Astrocyte of the cerebellum (primary cell): ENCODE measurements at regions not wholly inside any gene's neighbourhood (a gene's known extent, or its start where the extent isn't known, plus 50 kb on each side); places are given as distances from the start of the nearest gene placed in this dataset.

ENCODE experiments used
- DNase-seq: peaks from one replicate; pipeline ENCODE4 v3.0.0-alpha.2; 2011; ENCODE audit warnings: low read depth
- H3K4me3 ChIP-seq: 2 replicates; pipeline ENCODE4 v1.5.1; 2011; ENCODE audit warnings: mild to moderate bottlenecking, low read depth, low read length, moderate library complexity
- in situ Hi-C: cut with HindIII; loops from 2 replicates; pipeline ENCODE4 v1.10.0; 2017; ENCODE audit warnings: low sequenced_read_pairs
- TF ChIP-seq, protein P1 (sequence below): IDR thresholded peaks from 2 replicates; pipeline ENCODE4 v1.5.1; 2012; ENCODE audit warnings: low read length, low read depth, moderate library complexity, mild to moderate bottlenecking; ENCODE audit errors: missing control alignments

DNA sequence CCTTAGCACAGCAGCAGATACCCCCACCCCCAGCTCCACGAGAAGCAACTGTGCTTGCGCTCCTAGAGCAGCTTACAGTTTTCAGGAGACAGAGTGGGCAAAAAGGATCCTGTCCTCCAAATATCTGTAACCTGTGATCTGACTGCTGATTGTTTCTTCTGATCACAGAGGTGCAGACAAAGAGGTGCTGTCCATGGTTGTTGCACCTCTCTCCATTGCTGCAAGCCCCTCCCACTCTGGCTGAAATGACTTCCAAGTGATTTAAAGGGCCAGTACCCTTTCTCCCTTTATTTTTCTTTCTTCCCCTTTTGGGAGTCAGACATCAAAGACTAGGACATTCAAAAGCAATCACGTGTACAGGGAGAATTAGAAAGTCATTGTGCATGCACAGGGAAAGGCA, 205.3 kb upstream of the GEMIN8 start:
- in situ Hi-C loops = no loop called here
- TF ChIP-seq, protein P1, sequence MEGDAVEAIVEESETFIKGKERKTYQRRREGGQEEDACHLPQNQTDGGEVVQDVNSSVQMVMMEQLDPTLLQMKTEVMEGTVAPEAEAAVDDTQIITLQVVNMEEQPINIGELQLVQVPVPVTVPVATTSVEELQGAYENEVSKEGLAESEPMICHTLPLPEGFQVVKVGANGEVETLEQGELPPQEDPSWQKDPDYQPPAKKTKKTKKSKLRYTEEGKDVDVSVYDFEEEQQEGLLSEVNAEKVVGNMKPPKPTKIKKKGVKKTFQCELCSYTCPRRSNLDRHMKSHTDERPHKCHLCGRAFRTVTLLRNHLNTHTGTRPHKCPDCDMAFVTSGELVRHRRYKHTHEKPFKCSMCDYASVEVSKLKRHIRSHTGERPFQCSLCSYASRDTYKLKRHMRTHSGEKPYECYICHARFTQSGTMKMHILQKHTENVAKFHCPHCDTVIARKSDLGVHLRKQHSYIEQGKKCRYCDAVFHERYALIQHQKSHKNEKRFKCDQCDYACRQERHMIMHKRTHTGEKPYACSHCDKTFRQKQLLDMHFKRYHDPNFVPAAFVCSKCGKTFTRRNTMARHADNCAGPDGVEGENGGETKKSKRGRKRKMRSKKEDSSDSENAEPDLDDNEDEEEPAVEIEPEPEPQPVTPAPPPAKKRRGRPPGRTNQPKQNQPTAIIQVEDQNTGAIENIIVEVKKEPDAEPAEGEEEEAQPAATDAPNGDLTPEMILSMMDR = no peak
- no peak overlapping the region for H3K4me3 ChIP-seq
- DNase-seq = no peak

DNA sequence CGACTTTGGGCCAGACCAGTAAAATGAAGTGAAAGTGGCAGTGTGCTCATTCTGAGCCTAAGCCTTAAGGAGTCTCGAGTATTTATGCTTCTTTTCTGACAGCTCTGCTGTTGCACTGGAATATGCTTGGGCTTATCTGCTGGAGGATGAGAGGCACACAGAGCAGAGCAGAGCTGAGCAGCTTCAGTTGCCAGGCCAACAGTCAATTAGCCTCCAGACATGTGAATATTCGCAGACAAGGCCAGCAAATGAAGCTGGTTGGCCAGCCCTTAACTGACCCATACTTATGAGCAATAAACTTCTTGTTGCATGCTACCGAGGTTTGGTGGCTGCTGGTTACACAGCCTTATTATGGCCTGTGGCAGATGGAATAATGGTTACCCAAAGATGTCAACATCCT, 203.0 kb upstream of the GEMIN8 start:
- no peak overlapping the region for H3K4me3 ChIP-seq
- in situ Hi-C loops = no loop called here
- TF ChIP-seq, protein P1 = no peak
- no peak for DNase-seq

DNA sequence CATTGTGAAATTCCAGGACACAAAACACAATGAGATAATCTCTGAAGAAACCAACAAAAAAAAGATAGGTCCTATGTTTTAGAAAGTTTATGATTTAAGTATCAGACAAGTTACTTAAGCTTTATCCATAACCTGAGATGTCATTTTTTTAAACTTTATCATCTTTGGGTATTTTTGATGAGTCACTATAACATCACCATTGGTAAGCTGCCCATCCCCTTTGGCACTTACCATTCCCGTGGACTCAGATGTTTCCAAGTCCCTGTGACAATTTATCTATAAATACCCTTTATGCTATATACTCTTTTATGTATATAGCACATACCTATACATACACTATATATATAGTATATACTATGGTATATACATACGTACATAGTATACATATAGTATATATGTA, 198.9 kb upstream of the GEMIN8 start:
- H3K4me3 ChIP-seq = no peak overlapping the region
- in situ Hi-C loops = no loop called here
- TF ChIP-seq, protein P1 = no peak
- no peak for DNase-seq

DNA sequence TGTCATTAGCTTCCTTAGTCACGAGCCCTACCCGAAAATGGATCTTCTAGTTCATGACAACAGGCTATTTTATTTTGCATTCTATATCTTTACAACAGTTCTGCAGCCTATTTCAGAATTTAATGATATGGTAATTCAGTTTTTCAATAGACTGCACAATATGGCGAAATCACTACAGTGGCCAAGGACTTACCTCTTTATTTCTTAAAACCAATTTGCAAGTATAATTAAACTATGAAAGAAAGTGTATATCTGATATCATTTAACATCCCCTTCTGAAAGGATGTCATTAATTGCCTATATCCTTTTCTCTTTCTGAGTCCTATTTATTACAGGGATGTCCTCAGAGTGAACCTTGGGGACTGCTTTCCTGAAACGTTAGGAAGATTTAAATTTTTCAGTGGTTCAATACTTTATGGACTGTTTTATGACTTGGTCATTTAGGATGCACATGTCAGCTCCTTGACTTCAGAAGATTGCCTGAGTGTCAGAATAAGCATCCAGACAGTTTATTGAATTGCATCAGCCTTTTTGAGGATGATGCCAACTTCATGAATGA, 190.8 kb upstream of the GEMIN8 start:
- DNase-seq = no peak
- no peak overlapping the region for H3K4me3 ChIP-seq
- in situ Hi-C loops = no loop called here
- TF ChIP-seq, protein P1 = no peak

DNA sequence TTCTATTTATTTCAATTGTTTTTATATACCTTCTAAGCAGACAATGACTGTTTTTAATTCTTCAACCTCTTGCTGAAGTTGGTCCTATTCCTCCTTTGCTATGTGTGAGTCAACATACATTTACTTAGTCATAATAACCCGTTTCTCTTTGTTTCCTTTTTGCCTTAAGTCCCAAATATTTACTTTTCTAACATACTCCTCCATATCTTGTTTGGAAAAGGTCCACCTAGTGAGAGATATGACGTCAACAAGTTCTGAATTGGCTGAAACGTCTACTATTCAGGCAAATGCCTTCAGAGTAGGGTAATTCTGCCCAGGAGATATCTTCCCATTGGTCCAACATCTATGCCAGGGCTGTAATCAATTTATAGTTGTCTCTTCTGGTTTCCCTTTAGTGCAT, 179.3 kb upstream of the GEMIN8 start:
- TF ChIP-seq, protein P1 = no peak
- in situ Hi-C loops = no loop called here
- DNase-seq = no peak
- no peak overlapping the region for H3K4me3 ChIP-seq

DNA sequence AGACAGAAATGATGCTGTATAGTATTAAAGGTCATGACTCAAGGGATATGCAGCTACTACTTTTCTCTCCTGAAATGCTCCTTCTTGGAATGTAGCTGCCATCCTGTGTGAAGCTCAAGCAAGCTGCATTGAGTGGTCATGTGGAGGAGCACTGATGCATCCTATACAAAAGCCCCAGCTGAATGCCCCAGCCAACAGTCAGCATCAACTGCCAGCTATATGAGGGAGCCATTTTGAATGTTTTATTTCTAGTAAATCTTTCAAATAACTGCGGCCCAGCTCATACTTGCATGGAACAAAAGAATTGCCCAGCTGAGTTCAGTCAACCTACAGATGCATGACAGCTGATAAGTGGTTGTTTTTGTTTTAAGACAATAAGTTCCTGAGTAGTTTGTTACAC, 165.0 kb upstream of the GEMIN8 start:
- H3K4me3 ChIP-seq = no peak overlapping the region
- TF ChIP-seq, protein P1 = no peak
- no peak for DNase-seq
- in situ Hi-C loops = no loop called here

DNA sequence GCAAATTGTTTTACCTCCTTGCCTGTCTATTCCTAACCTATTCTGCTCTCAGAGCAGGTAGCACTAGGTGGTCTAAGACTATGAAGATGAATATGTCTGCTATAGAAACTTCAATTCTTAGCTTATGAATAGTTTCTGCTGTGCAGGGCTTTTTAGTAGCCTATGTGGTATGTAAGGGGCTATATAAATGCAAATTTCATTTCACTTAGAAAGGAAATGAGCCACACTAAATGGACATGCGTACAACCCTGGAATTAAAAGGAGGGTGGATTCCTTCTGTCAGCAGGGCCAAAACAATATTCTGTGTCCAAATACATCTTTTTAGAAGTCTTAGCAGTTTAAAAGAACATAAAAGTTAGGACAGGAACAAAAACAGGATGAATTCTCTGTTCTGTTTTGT, 163.9 kb upstream of the GEMIN8 start:
- no peak overlapping the region for H3K4me3 ChIP-seq
- in situ Hi-C loops = no loop called here
- TF ChIP-seq, protein P1 = no peak
- DNase-seq = no peak
